ENCODE measurements at regions not wholly inside any gene's neighbourhood (a gene's known extent, or its start where the extent isn't known, plus 50 kb on each side); places are given as distances from the start of the nearest gene placed in this dataset.

- DNase-seq: no peak
Measured at GRCh38 chr2:16290311-16291020, 350.1 kb downstream of the MYCN start.

- no peak for DNase-seq
Measured at GRCh38 chr2:16288371-16289112, 348.2 kb downstream of the MYCN start.

- no peak for DNase-seq
Measured at GRCh38 chr2:16287831-16288230, 347.5 kb downstream of the MYCN start.

DNA sequence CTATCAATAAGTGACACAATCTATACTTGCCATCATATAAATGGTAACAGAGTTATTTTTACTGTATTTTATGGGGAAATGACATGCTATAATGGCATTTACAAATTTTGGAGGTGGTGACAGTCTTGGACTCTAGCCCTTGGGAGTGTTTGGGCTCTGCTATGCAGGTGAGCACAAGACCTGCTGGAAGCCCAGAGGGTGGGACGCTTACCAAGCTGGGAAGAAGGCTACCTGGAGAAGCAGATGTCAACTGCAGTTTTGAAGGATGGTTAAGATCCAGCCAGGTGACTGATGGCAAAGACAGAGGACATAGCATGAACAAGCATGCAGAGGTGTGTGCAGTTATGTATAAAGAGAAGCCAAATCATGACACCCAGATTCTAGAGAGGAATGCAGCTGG lies 346.9 kb downstream of the MYCN start:
- no peak for DNase-seq

GRCh38 chr2:16285813-16286510 lies 345.6 kb downstream of the MYCN start:
- no peak for DNase-seq

- DNase-seq: no peak
Measured at GRCh38 chr2:16284941-16285625, 344.7 kb downstream of the MYCN start.

DNA sequence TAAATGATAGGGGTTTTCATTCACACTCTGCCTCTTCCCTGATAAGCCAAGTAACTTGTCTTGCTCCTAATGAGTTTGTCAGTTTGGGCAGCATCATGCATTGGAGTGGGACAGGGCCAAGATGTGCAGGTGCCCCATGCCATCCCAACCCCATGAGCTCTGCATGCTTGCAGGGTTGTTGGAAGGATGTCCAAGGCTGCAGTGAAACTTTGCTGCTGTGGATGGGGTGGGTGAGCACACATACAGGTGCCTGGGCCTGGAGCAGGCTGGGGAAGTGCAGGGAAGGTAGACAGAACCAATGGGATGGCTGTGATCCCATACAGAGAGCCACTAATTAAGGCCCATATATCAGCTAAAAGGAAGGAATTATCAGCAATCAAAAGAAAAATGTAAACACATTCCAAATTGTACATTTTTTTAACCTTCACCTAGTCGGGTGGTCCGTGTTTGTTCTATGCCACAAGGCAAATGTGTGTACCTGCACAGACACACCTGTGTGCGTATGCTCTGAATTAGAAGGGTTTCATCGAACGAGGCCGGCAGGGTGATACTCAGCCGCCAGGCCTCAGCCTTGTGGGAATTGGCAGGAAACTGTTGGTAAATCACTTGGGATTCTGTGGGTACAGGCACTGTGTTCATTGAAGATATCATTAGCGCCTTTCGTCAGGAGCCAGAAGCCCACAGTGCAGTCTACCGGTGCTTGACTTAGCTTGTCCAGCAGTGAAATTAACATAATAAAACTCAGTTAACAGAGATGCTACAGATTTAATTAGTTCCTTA lies 342.9 kb downstream of the MYCN start:
- DNase-seq: no peak

DNA sequence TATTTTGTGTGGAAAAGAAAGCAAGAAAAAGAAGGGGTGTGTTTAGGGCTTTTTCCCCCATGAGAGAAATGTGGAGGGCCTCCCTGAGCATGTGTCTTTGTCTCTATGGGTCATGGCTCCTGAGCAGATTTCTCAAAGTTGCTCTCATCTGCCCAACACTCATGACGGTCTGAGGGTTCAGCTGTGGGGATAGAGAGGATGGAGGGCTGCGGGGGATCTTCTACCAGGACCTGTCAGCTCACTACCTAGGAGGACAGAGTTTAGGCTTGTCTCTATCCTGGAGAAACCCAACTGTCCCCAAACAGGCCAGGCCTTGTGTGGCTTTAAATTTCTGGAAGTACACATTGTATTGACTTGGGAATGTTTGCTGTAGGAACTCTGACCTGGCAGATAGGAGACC lies 342.2 kb downstream of the MYCN start:
- DNase-seq: no peak

- no peak for DNase-seq
Measured at GRCh38 chr2:16281451-16282335, 341.3 kb downstream of the MYCN start.

GRCh38 chr2:16280081-16280480 lies 339.7 kb downstream of the MYCN start:
- no peak for DNase-seq

GRCh38 chr2:16279641-16280040 lies 339.3 kb downstream of the MYCN start:
- DNase-seq: no peak

DNA sequence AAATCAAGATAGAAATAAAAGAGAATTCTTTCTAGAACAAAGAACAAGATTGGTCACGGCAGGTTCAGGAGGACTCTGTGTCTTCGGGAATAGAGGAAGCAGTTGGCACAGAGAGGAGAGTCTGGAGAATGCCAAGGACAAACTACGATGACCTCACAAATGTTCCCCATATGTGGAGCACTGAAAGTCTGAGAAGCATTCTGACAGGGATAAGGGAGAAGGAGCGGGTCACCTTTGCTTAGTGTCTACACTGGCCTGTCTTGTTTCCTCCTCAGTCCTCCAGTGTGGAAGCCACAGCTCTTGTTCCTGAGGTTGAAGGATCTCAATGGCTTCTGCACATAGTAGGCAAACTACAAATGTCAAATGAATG lies 338.8 kb downstream of the MYCN start:
- DNase-seq: no peak

GRCh38 chr2:16278421-16279200 lies 338.3 kb downstream of the MYCN start:
- DNase-seq: no peak

DNA sequence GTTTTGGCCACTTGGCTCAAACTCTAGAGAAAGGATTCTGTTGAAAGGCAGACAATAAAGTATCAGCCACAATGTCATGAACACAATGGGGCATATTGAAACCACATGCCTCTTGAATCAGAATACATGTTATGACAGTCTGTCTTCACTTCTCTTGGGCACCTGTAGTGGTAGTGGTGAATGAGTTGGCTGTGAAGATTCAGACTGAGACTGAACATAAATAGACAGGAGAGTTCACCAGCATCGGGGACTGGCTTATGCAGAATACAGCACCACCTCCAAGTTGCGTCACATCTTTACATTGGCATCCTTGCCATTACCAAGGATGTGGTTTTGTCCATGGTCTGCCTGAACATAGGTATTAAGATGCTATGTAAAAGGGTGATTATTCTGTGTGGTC lies 336.8 kb downstream of the MYCN start:
- peak; percentile 37 for DNase-seq

- no peak for DNase-seq
Measured at GRCh38 chr2:16275661-16276060, 335.3 kb downstream of the MYCN start.

- DNase-seq: no peak
Measured at GRCh38 chr2:16275131-16275530, 334.8 kb downstream of the MYCN start.

DNA sequence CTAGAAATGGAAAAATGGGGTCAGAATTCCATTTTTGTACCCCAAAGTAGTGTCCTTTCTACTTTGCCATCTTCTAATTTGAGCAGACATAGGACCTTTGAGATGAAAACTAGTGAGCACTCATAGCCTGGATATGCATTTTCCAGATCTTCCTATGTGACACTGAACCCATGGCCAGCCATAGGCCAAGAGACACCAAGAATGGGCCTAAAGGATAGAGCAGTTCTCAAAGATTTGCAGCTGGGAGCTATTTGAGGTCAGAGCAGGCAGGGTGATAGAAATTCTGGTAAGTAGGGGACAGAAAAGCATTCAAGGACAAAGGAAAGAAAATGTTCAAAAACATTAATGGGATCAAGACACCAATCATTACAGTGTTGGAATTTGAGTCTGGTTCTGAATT lies 332.8 kb downstream of the MYCN start:
- DNase-seq: no peak

DNA sequence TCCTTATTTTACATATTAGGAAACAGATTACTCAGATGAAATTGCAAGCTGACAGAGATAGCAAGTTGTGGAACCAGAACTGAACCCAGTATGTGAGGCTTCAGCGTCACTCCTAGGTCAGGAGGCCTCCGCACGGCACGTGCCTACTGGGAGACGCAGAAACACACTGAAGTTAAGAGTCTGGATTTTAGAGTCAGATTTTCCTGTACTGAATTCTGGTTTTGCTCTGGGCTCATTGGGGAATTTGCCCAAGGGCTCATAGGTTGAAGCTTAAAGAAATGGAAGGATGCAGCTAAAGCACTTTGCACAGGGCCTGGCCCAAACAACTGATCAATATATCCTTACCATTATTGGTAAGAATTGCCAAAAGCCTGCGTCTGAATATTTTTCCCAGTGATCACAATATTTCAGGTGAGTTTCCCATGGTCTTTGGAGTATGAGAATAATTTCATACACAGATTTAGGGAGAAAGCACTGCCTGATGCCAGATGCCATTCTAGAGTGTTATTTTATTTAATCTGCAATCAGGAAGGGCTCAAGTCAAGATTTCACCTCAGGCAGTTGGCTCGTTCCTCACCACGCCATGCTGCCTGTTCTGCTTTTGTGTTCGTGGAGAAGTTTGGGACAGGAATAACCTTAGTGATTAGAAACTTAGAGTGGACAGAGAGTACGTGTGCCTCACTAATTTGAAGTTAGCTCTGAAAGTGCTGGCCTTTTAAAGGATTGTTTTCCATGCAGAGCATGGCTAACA lies 331.9 kb downstream of the MYCN start:
- DNase-seq: no peak

GRCh38 chr2:16271231-16271896 lies 331.0 kb downstream of the MYCN start:
- DNase-seq: no peak
